Astrocyte (in vitro differentiated cells and primary cell): ENCODE measurements at regions not wholly inside any gene's neighbourhood (a gene's known extent, or its start where the extent isn't known, plus 50 kb on each side); places are given as distances from the start of the nearest gene placed in this dataset.
A peak's percentile ranks its signal among the peaks of the same experiment; 100 is the strongest.

ENCODE experiments used
- DNase-seq: peaks from one replicate; pipeline ENCODE4 v3.0.0-alpha.2; 2010; ENCODE audit warnings: low read depth
- FAIRE-seq: peaks from 2 replicates; lab custom pipeline; 2011; peaks lifted over from hg19 to GRCh38; lab: Jason Lieb, UNC
- H2AFZ ChIP-seq: 2 replicates; pipeline ENCODE4 v1.6.0; 2012; ENCODE audit warnings: low read depth, low read length, inconsistent platforms
- H3K27ac ChIP-seq: 2 replicates; pipeline ENCODE4 v1.5.1; 2011; ENCODE audit warnings: low read depth, low read length, inconsistent platforms
- H3K27me3 ChIP-seq: 2 replicates; pipeline ENCODE4 v1.6.0; 2011; ENCODE audit warnings: low read length, inconsistent platforms; ENCODE audit not compliant: insufficient read depth
- H3K36me3 ChIP-seq: 2 replicates; pipeline ENCODE4 v1.5.1; 2011; ENCODE audit warnings: low read length, inconsistent platforms; ENCODE audit not compliant: insufficient read depth
- H3K4me1 ChIP-seq: 2 replicates; pipeline ENCODE4 v1.5.1; 2011; ENCODE audit warnings: low read length, inconsistent platforms; ENCODE audit not compliant: insufficient read depth
- H3K4me2 ChIP-seq: 2 replicates; pipeline ENCODE4 v1.6.0; 2012; ENCODE audit warnings: low read length, inconsistent platforms
- H3K4me3 ChIP-seq: 2 replicates; pipeline ENCODE4 v1.5.1; 2011; ENCODE audit warnings: low read depth, mild to moderate bottlenecking, low read length, inconsistent platforms; ENCODE audit not compliant: insufficient read depth
- H3K79me2 ChIP-seq: 2 replicates; pipeline ENCODE4 v1.6.0; 2012; ENCODE audit warnings: mild to moderate bottlenecking, low read length, inconsistent platforms; ENCODE audit not compliant: insufficient read depth
- H3K9ac ChIP-seq: 2 replicates; pipeline ENCODE4 v1.6.0; 2012; ENCODE audit warnings: mild to moderate bottlenecking, low read length, inconsistent platforms
- H3K9me3 ChIP-seq: 2 replicates; pipeline ENCODE4 v1.5.1; 2012; ENCODE audit warnings: low read depth, mild to moderate bottlenecking, low read length, inconsistent platforms; ENCODE audit not compliant: insufficient read depth
- H4K20me1 ChIP-seq: 2 replicates; pipeline ENCODE4 v1.6.0; 2012; ENCODE audit warnings: low read length, inconsistent platforms; ENCODE audit not compliant: insufficient read depth
- H3K27ac Mint-ChIP-seq: one replicate; pipeline ENCODE4 v1.8.0; 2021; ENCODE audit warnings: mild to moderate bottlenecking, mixed read lengths; ENCODE audit not compliant: unreplicated experiment
- H3K27me3 Mint-ChIP-seq: one replicate; pipeline ENCODE4 v1.8.0; 2021; ENCODE audit warnings: low read depth, mixed read lengths; ENCODE audit not compliant: unreplicated experiment
- H3K36me3 Mint-ChIP-seq: one replicate; pipeline ENCODE4 v1.8.0; 2021; ENCODE audit warnings: low read depth, mixed read lengths; ENCODE audit not compliant: unreplicated experiment
- H3K4me1 Mint-ChIP-seq: one replicate; pipeline ENCODE4 v1.8.0; 2021; ENCODE audit warnings: low read depth, mixed read lengths; ENCODE audit not compliant: unreplicated experiment
- H3K4me3 Mint-ChIP-seq: one replicate; pipeline ENCODE4 v1.8.0; 2021; ENCODE audit warnings: mild to moderate bottlenecking, moderate library complexity, mixed read lengths; ENCODE audit not compliant: unreplicated experiment
- H3K9me3 Mint-ChIP-seq: one replicate; pipeline ENCODE4 v1.8.0; 2021; ENCODE audit warnings: mild to moderate bottlenecking, mixed read lengths; ENCODE audit not compliant: unreplicated experiment
- EZH2 ChIP-seq: IDR thresholded peaks from 2 replicates; pipeline ENCODE4 v1.6.1; 2012; ENCODE audit warnings: mild to moderate bottlenecking, low read length, inconsistent platforms; ENCODE audit not compliant: insufficient read depth
- TF ChIP-seq, protein P1 (sequence below): IDR thresholded peaks from 2 replicates; pipeline ENCODE4 v1.5.1; 2011; ENCODE audit warnings: low read depth, mild to moderate bottlenecking, inconsistent platforms, low read length, moderate library complexity; ENCODE audit not compliant: insufficient read depth

DNA sequence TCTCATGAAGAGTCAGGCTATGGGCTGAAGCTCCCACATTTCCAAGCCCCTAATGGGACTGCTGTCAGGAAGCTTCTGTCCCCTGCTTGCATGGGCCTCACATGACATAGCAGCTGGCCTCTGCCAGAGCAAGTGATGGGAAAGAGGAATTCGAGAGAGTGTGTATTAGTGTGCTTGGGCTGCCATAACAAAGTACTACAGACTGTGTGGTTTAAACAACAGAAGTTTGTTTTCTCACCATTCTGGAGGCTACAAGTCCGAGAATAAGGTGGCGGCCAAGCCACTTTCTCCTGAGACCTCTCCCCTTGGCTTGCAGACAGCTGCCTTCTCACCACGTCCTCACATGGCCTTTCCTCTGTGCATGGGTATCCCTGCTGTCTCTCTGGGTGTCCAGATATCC, 274.4 kb downstream of the NUAK1 start:
- no peaks in the 10 kb centered on the region for H4K20me1 ChIP-seq
- no peaks in the 10 kb centered on the region for H3K27me3 ChIP-seq
- Mint-ChIP-seq H3K27ac (no peak overlapping the region), H3K36me3 (peaks cover 3% of the 10 kb centered on the region), H3K4me1 (no peaks in the 10 kb centered on the region), H3K4me3 (no peak overlapping the region), H3K9me3 (peaks cover 10% of the 10 kb centered on the region), H3K27me3 (peaks cover 3% of the 10 kb centered on the region)
- no peaks in the 10 kb centered on the region for H3K79me2 ChIP-seq
- no peaks in the 10 kb centered on the region for H3K36me3 ChIP-seq
- H3K27ac ChIP-seq, result no peak overlapping the region
- no peak overlapping the region for H3K4me3 ChIP-seq
- no peaks in the 10 kb centered on the region for H3K4me1 ChIP-seq
- FAIRE-seq (no peak), DNase-seq (no peak)
- no peak overlapping the region for H3K4me2 ChIP-seq
- no peak overlapping the region for H2AFZ ChIP-seq
- no peak overlapping the region for H3K9ac ChIP-seq
- no peak for TF ChIP-seq EZH2
- TF ChIP-seq, protein P1, sequence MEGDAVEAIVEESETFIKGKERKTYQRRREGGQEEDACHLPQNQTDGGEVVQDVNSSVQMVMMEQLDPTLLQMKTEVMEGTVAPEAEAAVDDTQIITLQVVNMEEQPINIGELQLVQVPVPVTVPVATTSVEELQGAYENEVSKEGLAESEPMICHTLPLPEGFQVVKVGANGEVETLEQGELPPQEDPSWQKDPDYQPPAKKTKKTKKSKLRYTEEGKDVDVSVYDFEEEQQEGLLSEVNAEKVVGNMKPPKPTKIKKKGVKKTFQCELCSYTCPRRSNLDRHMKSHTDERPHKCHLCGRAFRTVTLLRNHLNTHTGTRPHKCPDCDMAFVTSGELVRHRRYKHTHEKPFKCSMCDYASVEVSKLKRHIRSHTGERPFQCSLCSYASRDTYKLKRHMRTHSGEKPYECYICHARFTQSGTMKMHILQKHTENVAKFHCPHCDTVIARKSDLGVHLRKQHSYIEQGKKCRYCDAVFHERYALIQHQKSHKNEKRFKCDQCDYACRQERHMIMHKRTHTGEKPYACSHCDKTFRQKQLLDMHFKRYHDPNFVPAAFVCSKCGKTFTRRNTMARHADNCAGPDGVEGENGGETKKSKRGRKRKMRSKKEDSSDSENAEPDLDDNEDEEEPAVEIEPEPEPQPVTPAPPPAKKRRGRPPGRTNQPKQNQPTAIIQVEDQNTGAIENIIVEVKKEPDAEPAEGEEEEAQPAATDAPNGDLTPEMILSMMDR, result no peak
- H3K9me3 ChIP-seq, result no peaks in the 10 kb centered on the region

DNA sequence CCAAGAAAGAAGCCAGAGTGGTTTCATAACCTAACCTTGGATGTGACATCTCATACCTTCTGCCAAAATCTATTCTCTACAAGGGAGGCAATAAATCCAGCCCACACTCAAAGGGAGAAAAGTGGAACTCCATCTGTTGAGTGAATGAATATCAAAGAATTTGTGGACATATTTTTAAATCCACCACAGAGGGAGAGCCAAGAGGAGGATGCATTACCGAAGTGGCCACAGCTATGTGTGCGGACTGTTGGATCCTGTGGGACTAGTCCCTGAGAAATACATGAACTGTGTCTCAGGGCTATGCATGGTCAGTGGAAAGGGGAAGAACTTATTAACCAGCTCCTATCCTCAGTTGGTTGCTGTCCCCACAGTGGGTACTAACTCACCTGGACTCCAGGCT, 273.9 kb downstream of the NUAK1 start:
- no peak overlapping the region for H3K27ac Mint-ChIP-seq

DNA sequence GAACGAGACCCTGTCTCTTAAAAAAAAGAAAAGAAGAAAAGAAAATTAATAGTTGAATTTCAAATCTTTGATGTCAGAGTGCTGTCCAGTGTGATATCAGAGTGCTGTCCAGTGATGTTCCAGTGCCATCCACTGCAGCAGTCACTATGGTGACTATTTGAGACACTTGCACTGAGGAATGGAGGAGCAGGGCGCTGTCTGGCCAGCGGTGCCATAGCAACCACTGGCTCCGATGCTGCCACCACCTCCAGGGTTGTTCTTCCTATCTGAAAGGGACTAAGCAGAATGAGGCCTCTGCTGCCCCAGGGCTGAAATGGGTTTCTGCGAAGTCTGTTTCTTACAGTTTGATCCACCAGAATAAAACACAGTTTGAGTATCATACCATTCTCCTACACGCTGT, 272.9 kb downstream of the NUAK1 start:
- H3K9me3 ChIP-seq, result no peaks in the 10 kb centered on the region
- H3K27ac ChIP-seq, result no peak overlapping the region
- H3K36me3 ChIP-seq, result no peaks in the 10 kb centered on the region
- no peaks in the 10 kb centered on the region for H3K79me2 ChIP-seq
- H3K9ac ChIP-seq, result no peak overlapping the region
- DNase-seq, result no peak
- Mint-ChIP-seq H3K36me3 (peaks cover 3% of the 10 kb centered on the region), H3K27ac (no peak overlapping the region), H3K9me3 (peaks cover 13% of the 10 kb centered on the region), H3K27me3 (peaks cover 3% of the 10 kb centered on the region), H3K4me1 (no peaks in the 10 kb centered on the region), H3K4me3 (no peak overlapping the region)
- H3K4me2 ChIP-seq, result no peak overlapping the region
- no peak for TF ChIP-seq EZH2
- TF ChIP-seq, protein P1, result no peak
- no peak for FAIRE-seq
- H3K4me1 ChIP-seq, result no peaks in the 10 kb centered on the region
- H4K20me1 ChIP-seq, result no peaks in the 10 kb centered on the region
- H3K27me3 ChIP-seq, result no peaks in the 10 kb centered on the region
- no peak overlapping the region for H3K4me3 ChIP-seq
- no peak overlapping the region for H2AFZ ChIP-seq

More for the DNA sequence above, 273.9 kb downstream of the NUAK1 start:
- Mint-ChIP-seq H3K27me3 (peaks cover 3% of the 10 kb centered on the region), H3K4me1 (no peaks in the 10 kb centered on the region), H3K4me3 (no peak overlapping the region), H3K36me3 (peaks cover 3% of the 10 kb centered on the region), H3K9me3 (peaks cover 10% of the 10 kb centered on the region)
- Histone ChIP-seq H3K27ac (no peak overlapping the region), H2AFZ (no peak overlapping the region), H3K27me3 (no peaks in the 10 kb centered on the region), H3K4me1 (no peaks in the 10 kb centered on the region), H4K20me1 (no peaks in the 10 kb centered on the region), H3K9me3 (no peaks in the 10 kb centered on the region), H3K9ac (no peak overlapping the region), H3K79me2 (no peaks in the 10 kb centered on the region), H3K4me2 (no peak overlapping the region), H3K4me3 (no peak overlapping the region), H3K36me3 (no peaks in the 10 kb centered on the region)
- peak; percentile 25 for DNase-seq
- FAIRE-seq, result no peak
- no peak for TF ChIP-seq EZH2
- TF ChIP-seq, protein P1, result no peak
